Astrocyte of the cerebellum (primary cell): ENCODE measurements at regions not wholly inside any gene's neighbourhood (a gene's known extent, or its start where the extent isn't known, plus 50 kb on each side); places are given as distances from the start of the nearest gene placed in this dataset.

ENCODE experiments used
- DNase-seq: peaks from one replicate; pipeline ENCODE4 v3.0.0-alpha.2; 2011; ENCODE audit warnings: low read depth
- H3K4me3 ChIP-seq: 2 replicates; pipeline ENCODE4 v1.5.1; 2011; ENCODE audit warnings: mild to moderate bottlenecking, low read depth, low read length, moderate library complexity
- in situ Hi-C: cut with HindIII; loops from 2 replicates; pipeline ENCODE4 v1.10.0; 2017; ENCODE audit warnings: low sequenced_read_pairs
- TF ChIP-seq, protein P1 (sequence below): IDR thresholded peaks from 2 replicates; pipeline ENCODE4 v1.5.1; 2012; ENCODE audit warnings: low read length, low read depth, moderate library complexity, mild to moderate bottlenecking; ENCODE audit errors: missing control alignments

DNA sequence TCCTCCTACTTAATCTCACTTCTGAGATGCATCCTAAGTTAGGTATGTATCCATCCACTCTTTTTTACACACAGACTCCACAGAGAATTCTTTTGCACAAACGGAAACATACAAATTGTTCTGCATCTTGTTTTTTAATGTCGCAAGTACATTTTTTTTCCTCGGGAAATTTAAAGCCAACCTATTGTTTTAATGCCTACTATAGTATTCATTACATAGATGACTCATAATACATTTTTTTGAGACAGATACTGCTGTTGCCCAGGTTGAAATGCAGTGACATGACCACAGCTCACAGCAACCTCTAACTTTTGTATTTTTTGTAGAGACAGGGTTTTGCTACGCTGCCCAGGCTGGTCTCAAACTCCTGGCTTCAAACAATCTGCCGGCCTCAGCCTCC, 90.8 kb upstream of the TMEM45B start:
- DNase-seq, result no peak
- no peak overlapping the region for H3K4me3 ChIP-seq
- TF ChIP-seq, protein P1, sequence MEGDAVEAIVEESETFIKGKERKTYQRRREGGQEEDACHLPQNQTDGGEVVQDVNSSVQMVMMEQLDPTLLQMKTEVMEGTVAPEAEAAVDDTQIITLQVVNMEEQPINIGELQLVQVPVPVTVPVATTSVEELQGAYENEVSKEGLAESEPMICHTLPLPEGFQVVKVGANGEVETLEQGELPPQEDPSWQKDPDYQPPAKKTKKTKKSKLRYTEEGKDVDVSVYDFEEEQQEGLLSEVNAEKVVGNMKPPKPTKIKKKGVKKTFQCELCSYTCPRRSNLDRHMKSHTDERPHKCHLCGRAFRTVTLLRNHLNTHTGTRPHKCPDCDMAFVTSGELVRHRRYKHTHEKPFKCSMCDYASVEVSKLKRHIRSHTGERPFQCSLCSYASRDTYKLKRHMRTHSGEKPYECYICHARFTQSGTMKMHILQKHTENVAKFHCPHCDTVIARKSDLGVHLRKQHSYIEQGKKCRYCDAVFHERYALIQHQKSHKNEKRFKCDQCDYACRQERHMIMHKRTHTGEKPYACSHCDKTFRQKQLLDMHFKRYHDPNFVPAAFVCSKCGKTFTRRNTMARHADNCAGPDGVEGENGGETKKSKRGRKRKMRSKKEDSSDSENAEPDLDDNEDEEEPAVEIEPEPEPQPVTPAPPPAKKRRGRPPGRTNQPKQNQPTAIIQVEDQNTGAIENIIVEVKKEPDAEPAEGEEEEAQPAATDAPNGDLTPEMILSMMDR, result no peak
- in situ Hi-C loops, result no loop called here

DNA sequence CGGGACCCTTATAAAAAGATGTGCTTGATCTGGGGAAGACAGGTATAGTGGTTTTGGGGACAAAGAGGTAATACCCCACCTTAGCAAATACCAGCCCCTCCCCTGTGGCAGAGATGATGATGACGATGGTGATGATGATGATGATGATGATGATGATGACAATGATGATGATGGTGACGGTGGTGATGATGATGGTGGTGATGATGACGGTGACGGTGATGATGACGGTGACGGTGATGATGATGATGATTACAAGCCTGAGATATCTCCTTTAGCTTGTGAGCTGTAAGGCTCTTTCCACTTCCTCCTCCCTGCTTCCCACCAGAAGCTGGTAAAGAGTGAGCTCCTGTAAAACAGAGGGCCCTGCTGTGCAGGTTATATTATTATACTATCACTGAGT, 89.5 kb upstream of the TMEM45B start:
- in situ Hi-C loops, result no loop called here
- no peak for DNase-seq
- no peak overlapping the region for H3K4me3 ChIP-seq
- TF ChIP-seq, protein P1, result no peak

DNA sequence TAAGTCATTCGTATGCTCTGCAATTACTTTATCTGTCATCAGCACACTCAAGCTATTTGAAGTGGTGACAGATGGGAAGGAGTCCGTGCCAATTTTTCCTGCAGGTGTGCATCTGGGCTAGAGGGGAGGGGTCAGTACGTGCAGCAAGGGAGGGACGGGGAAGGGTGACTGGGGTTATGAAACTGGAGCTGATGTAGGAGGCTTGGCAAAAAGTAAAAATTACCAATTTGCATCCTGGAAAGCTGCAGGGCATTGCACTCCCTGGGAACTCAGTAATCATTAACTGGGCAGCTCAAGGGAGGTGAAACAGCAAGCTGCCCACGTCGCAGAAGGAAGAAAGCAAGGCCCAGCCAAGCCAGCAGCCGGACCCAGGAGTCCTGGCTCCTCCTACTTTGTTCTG, 87.1 kb upstream of the TMEM45B start:
- DNase-seq, result no peak
- TF ChIP-seq, protein P1, result no peak
- H3K4me3 ChIP-seq, result no peak overlapping the region
- in situ Hi-C loops, result no loop called here

DNA sequence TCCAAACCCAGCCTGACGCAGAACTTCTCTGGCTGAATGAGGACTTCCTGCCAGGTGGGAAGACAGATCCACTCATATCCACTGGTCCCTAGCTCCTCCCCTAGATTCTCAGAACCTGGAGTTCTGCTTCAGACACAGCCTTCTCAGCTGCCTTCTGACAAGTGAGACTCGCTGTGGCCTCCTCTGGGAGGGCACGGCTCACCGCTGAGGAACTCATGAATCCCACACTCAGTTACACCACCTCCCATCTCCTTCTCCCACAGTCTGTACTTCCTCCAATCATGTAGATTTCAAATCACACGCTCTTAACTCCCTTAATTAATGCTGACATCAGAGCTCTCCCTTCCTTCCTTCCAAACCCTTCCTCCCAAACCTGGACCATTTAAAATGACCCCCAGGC, 86.4 kb upstream of the TMEM45B start:
- DNase-seq, result no peak
- in situ Hi-C loops, result no loop called here
- H3K4me3 ChIP-seq, result no peak overlapping the region
- TF ChIP-seq, protein P1, result no peak

DNA sequence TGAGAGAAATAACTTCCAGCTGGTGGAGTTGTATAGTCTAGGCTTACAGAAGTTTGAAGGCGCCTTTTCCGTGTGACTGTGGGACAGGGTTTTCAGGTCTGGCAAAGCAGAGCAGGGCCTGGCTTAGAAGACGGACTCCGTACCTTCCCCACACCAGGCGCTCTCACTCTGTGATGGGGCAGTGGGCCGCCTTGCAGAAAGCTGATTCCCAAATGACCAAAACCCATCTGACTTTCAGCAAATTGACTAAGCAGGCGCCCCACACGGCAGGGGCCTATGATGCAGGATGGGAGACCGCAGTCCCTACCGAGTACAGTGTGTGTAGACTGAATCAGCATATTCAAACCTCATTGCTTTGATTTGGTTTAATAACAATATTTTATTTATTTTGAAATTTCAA, 85.8 kb upstream of the TMEM45B start:
- H3K4me3 ChIP-seq, result no peak overlapping the region
- TF ChIP-seq, protein P1, result no peak
- in situ Hi-C loops, result no loop called here
- DNase-seq, result no peak

DNA sequence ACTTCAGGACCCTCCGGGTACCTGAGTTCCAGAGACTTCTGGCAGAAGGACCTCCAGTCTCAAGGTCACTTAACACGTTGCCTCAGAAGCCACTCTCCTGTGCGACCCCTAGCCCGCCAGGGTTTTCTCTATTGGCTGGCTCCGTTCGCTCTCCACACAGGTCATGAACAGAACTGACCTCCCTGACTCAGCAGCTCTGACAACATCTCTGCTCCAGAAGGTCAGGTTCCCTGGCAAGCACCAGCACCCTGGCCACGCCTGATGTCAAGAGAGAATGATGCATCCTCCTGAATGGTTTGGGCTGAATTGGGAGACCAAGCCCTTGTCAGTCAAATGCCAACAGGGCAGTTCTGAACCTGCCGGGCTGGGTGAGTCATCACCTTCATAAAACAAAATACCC, 84.3 kb upstream of the TMEM45B start:
- in situ Hi-C loops, result no loop called here
- TF ChIP-seq, protein P1, result no peak
- no peak overlapping the region for H3K4me3 ChIP-seq

DNA sequence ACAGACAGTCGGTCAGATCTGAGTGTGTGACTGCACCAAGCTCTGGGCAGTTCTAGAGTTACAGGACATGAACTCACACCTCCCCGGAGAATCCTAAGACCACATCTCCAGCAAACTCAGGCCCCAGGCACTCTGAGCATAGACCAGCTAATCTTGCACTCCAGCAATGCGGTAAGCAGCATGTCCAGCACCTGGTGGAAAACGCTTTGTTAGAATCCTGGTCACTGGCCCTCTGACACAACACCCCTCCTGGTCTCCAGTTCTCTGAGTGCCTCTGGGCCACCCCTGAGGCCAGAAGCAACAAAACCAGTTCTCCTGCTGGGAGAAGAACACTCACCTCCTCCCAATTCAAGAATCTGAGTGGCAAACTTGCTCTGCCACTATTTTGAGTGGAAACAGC, 82.7 kb upstream of the TMEM45B start:
- DNase-seq, result no peak
- no peak overlapping the region for H3K4me3 ChIP-seq
- TF ChIP-seq, protein P1, result no peak
- in situ Hi-C loops, result no loop called here

More for the DNA sequence above, 84.3 kb upstream of the TMEM45B start:
- no peak for DNase-seq
